ENCODE measurements at regions not wholly inside any gene's neighbourhood (a gene's known extent, or its start where the extent isn't known, plus 50 kb on each side); places are given as distances from the start of the nearest gene placed in this dataset.
"Not testable (repeated sequence)": the region's sequence is repeated elsewhere in the genome, so short reads cannot be mapped to it uniquely, and the experiment has no call there.

DNA sequence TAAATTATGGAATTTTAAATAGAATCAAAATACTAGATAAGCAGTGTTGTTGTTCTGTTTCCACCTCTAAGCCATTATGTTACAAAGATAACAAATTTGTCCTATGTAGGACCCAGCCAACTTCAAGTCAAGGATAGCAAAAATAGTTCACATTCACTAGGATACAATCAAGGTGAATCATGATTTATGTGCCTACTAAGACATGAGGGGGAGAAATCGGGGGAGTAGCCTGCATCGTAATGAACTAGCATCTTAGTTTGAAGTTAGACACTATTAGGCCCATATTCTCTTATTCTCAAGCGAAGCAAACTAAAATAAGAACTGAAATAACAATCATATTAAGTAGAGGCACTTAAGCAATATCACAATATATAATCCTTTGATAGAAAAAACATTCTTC lies 779.4 kb upstream of the PCDH9 start:
- no peak for DNase-seq

DNA sequence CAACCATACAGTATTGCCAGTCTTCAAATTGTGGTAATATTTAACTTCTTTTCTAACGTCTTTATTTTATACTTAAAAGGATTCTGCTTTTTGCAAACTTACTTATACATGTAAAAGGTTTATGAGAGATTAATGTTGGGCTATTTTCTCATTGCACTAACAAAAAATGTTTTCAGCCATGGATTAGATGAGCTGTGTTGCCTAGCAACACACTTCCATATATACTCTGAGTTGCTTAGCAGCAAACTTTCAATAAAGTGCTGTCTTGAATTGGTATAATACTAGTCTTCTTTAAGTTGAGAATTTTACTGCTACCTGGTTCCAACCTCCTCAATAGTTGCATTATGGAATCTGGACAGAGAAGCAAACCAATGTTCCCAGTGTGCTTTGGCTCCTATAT lies 777.4 kb upstream of the PCDH9 start:
- DNase-seq: no peak

DNA sequence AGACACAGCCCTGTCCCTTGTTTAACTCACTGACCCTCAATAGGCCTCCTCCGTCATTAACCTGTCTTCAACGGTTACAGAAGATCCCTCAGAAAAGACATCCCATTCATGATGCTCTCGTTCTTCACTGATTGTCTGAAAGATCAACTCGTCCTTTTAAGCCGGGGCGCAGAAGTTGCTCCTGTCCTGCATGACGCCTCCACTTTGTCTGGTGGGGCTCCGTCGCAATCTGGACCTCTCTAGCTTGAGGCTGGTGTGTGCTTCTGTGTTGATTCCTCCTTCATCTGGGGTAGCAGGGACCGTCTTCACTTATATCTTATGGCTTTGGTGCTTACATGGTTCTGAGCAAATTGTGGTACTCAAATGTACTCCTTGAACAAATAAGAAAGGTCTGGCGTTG lies 766.0 kb upstream of the PCDH9 start:
- no peak for DNase-seq

DNA sequence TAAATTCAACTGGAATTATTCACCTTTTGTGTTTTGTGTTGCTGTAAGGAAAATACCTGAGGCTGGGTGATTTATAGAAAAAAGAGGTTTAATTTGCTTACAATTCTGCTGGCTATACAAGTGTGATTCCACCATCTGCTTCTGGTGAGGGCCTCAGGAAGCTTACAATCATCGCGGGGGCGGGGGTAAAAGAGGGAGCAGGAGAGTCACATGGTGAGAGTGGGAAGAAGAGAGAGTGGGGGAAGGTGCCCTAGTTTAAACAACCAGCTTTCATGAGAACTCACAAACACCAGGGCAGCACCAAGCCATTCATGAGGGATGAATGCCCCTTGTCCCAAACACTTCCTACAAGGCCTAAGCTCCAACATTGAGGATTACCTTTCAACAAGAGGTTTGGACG lies 760.7 kb upstream of the PCDH9 start:
- no peak for DNase-seq

DNA sequence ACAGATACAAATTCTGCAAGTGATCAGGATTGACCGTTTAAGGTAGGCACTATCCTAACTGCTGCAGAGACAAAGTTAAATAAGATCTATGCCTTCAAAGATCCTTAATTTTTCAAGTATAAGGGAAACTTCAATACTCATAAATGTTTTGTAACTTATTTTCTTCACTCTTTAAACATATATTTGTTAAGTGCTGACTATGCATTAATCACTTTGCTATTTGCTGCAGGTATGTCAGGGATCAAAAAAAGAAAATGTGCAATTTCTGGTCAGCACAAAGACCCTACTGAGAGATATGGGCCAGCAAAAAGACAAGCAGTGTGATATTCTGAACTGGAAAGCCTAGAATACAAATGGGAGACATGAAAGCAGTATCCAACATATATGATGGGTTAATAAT lies 756.1 kb upstream of the PCDH9 start:
- DNase-seq: no peak

DNA sequence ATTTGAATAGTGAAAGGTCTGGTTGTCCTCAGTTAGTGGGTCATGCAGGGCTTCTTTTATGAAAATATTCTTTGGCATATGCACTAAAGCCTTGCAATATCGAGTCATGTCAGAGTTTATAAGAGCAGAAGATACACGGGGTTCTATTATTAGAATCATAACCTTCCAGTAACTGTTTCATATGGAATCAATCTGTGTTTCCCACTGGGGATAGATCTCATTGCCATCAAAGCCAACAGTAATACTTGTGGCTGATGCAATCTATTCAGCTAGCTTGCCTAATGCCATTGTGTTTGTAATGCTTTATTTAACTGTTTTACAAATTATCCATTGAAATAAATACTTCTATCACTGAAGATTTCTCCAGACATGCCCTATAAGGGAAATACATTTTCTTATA lies 746.9 kb upstream of the PCDH9 start:
- DNase-seq: no peak

DNA sequence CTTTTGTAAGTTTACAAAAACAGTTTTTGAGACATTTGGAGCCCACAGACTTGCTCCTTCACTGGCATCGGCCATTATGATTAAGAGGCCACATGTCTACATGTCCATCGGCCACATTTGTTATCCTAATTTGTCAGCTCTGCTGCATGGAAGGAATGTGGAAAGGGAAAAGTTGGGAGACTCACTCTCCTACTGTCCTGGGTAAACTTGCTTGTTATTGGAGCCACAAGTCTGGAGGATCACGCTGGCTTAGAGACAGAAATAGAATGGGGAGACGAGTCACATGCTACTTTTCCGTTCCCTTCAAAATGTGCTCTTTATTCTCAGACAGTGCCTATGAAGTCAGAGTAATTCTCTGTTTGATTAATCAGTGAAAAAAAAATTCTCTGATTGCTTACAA lies 741.2 kb upstream of the PCDH9 start:
- DNase-seq: no peak

DNA sequence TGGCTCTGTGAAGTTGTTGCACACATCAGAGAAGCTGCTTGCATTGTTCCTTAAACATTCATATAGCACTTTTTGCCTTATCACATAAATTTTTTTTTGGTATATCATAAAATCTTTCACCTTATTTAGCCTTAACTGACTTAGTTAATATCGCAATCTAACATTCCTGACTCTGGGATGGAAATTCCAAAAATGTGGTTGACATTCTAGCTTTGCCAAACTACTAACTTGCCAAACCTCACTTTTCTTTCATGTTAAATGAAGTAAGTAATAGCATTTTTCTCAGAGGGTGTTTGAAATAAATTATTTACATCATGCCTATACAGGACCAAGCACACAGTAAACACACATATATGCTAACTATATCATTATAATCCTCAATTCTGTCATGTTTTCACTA lies 736.9 kb upstream of the PCDH9 start:
- DNase-seq: no peak

DNA sequence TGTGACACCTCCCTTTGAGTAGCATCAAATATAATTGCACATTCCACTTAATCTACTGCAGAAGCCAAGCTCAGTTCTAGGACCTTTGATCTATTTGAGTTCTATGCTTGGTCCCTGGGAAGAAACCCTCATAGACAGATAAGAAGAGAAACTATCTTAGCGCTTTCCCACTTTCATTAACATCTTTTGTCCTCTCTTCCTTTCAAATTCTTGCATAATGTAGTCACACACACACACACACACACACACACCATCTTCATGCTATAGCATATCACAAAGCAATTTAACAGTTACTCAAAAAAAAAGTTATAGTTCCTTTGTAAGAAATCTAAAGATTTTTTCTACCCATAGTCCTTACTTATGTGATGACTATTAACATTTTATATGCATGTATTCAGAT lies 735.9 kb upstream of the PCDH9 start:
- no peak for DNase-seq

DNA sequence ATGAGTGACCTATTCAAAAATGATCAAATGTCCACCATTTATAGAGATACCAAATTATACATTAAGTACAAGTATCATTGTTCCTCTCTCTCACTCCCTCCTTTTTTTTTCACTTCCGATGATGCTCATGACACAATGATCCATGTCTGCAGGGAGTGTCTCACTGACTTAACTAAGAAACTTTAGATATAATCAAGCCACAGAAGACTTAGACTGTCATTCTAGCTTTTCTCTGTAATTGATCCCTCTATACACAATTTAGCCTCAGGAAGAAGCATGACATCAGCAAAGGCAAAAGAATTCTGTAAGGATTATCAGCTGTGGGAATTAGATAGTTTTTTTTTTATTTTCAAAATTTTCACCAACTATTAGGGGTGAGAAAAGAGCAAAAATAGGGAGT lies 734.9 kb upstream of the PCDH9 start:
- DNase-seq: no peak

DNA sequence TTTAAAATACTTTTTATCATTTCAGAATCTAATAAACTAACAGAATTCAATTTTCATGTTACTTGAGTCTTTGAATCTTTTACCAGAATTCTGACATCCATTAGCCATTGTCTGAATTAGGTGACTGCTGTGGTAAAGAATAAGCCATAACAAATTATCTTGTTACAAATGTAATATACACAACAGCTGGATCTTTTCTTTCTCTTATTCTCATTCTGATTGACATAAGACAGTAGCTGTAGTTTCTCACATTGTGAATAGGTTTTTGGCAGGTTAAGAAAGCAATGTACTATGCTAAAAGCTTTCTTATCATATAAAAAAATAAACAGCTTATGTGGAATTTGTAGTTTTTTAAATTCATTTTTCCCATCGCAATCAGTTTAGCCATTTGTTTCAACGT lies 734.0 kb upstream of the PCDH9 start:
- DNase-seq: no peak

DNA sequence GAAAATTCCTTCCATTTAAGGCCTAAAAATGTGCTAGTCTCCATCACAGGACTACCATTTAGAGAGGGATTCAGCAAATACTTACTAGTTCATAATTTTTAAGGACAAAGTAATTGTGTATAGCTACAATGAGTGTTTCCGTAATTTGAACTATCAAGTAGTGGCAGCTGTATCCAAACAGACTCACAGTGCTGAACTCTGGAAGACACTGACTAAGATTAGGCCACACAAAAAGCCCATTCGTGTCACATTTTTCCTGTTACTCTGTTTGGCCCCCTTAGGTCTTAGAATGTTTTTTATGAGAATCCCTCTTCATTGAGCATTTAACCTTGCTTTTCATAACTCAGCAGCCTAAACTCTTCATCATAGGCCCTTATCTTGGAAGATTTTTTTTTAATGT lies 731.2 kb upstream of the PCDH9 start:
- no peak for DNase-seq

DNA sequence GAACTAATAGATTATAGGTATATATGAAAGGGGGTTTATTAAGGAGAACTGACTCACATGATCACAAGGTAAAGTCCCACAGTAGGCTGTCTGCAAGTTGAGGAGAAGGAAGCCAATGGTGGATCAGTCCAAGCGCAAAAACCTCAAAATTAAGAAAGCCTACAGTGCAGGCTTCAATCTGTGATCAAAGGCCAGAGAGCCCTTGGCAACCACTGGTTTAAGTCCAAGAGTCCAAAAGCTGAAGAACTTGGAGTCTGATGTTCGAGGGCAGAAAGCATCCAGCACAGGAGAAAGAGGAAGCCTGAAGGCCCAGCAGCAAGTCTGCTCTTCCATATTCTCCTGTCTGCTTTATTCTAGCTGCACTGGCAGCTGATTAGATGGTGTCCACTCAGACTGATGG lies 721.3 kb upstream of the PCDH9 start:
- no peak for DNase-seq

DNA sequence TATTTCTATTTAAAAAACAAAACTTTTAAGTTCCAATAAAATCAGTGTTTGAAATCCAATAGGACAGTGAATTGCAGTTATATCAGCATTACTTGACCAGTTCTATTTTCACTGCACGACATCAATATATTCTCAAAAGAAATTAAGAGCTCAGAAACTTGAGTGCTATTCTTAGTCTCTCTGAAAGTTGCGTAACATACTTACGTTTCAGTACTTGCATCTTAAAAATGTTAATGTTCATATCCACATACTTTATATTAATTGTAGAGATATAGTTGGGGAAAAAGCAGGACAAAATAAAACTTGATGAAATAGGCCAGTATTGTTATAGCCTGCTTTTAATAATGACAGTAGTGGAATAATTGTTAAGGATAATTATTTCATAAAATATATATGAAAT lies 720.5 kb upstream of the PCDH9 start:
- no peak for DNase-seq

DNA sequence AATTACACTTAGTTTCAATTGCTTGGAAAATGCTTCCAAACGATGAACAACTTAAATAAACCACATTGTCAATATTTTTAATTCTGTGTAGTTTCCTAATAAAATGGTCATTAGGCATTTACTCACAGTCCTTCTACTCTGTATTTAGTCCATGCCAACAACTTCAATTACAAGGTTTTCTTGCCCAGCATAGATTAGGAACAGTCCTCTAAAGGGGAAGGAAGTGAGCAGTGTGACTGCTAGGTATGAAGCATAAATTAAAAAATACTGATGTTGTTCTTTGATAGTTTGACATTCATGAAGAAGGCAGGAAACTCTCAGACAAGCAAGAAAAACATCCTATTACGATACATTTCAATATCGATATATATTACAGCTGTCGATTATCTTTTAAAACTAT lies 716.0 kb upstream of the PCDH9 start:
- DNase-seq: no peak

DNA sequence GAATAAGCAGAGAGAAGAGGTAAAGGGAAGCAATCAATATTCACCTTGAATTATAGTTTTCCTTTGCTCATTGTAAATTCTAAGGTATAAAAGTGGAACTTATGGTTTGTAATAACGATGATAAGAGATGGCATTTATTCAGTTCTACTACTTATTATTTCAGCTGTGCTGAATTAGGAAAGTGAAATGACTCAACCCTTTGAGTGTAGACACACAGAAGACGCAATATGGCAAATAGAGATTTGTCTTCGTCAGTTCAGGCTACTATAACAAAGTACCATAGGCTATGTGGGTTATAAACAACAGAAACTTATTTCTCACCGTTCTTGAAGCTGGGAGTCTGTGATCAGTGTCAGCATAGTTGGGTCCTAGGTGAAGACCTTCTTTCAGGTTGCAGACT lies 713.0 kb upstream of the PCDH9 start:
- no peak for DNase-seq

DNA sequence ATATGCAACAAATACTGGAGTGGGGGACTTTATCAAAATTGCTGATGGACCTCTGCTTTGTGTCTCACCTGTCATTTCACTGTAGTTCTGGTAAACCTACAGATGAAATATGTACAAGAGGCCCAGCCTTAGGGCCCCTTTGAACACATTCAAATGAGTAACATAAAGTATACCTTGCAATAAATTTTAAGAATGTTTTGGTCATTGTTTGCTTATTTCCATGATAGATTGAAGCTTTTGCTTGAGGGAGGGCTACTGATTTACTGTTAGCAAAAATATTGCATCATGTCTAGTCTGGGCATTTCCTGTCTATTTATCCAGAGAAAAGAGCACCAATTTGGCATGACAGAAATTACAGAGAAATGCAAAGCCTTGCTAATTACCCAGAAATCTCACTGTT lies 705.5 kb upstream of the PCDH9 start:
- DNase-seq: no peak

DNA sequence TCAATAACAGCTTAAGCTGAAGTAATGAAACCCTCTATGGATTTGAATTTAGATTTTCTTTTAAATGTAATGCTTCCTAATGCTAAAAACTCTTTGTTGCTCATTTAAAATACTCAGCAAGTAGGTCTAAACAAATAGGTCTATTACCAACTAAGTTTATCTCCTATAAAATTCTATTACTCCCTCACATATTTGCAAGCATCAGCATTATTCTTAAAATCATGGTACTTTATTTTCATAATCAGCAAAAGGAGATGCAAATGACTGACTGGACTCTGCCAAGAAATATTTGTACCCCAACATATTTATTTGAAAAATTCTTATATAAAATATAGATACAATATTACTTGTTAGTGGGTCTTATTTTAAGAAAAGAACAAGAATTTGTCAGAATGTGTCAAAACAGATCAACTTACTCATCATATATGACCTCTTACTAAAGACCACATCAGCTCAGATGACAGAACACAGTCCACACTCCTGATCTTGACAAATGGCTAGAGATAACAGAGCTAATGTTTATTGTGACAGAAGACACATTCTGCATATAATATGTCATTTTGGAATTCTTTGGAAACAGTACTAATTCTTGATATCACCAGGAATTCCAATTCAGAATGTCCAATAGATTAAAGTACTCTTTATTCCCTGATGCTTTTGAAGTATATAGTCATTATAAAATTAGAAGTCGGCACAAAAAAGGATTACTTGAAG lies 704.6 kb upstream of the PCDH9 start:
- no peak for DNase-seq

DNA sequence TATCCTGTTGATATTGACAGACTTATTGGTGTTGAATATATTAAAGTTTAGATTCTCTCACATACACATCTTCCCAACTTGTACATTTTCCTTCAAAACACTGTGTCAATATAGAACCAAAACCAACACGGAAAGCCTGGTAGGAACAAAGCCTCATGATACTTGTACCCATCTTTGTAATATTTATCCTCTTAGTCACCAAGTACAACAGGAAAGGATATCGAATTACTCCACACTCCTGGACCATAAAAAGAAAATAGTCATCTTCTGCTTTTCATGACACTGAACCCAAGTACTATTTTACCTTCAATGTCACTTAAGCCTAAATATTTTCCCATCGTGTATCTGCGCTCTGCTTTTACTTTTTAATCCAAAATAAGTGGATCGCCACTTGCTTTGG lies 702.9 kb upstream of the PCDH9 start:
- no peak for DNase-seq

DNA sequence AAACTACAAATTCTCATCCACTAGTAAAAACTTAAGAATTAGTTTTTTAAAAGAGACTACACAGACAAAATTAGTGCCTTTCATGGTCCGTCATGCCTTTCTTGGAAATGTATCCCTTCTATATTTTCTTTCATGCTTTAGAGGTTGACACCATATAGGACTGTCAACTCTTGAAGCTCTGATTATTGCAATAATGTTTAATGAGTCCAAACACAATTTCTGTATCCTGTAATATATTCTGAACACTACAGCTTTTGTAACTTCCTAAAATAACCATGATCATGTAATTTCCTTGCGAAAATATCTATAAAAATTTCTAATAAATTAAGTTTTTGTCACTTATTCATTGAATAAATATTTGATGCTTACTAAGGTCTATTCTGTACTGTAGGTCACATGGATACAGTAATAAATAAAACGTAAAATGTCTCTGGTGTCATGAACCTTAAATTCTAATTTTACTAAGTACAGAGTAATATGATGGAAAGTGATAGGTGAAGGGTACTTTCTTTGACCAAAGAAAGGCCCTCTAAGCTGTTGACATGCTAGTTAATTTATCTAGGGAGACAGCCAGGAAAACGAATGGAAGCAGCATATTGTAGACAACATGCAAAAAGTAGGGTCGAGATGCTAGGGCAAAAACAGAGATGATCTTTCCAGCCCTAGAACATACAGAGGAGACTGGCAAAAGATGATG lies 687.3 kb upstream of the PCDH9 start:
- DNase-seq: no peak

DNA sequence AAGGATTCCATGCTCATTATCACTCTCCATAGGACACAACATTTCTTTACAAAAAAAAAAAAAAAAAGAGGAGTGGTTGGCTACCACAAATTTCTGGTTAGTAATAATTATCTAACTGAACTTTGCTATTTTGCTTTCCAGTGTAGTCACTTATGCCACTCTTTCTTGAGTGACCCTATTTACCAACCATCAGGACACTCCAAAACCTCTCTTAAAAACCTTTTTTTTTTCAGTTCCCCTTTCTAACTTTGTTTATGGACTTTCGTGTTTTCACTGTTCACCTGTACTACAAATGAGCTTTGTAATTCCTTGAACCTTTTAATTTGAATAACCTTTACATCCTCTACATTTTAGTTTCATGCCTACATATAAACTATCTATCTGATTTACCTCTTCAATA lies 686.5 kb upstream of the PCDH9 start:
- no peak for DNase-seq

DNA sequence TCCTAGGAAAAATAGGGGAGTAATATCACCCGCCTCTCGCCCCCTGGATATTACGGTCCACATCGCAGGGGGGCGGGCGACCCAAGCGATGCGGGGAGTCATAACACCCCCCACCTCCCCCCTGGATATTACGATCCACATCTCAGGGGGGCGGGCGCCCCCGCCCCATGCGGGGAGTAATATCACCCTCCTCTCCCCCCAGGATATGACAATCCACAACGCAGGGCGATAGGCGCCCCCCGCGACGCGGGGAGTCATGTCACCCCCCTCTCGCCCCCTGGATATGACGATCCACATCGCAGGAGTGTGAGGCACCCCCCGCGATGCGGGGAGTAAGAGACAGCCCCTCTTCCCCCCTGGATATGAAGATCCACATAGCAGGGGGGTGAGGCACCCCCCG lies 684.4 kb upstream of the PCDH9 start:
- DNase-seq: no peak

DNA sequence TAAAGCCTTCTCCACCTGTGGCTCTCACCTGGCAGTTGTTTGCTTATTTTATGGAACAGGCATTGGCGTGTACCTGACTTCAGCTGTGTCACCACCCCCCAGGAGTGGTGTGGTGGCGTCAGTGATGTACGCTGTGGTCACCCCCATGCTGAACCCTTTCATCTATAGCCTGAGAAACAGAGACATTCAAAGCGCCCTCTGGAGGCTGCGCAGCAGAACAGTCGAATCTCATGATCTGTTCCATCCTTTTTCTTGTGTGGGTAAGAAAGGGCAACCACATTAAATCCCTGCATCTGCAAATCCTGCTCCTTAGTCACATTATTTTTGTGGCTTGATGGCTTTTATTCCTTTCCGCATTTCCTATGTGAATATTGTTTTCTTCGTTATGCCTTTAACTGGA lies 672.8 kb upstream of the PCDH9 start:
- not testable (repeated sequence) for DNase-seq

DNA sequence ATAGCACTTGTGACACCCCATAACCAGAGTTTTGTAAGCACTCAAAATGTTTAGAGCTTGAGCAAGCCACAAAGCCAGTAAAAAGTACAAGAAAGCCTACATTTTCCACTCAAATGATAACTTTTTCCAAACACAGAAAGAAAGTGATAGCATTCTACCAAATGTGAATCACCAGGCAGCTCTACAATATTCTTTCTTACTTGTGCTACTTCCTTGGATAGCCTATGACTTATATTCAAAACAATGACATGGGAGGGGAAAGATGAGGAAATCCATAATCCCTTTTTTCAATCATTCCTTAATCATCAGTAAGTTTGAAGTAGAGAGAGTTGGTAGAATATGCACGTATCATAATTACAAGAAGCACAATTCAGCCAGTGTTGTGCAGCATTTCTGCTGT lies 650.8 kb upstream of the PCDH9 start:
- DNase-seq: no peak

DNA sequence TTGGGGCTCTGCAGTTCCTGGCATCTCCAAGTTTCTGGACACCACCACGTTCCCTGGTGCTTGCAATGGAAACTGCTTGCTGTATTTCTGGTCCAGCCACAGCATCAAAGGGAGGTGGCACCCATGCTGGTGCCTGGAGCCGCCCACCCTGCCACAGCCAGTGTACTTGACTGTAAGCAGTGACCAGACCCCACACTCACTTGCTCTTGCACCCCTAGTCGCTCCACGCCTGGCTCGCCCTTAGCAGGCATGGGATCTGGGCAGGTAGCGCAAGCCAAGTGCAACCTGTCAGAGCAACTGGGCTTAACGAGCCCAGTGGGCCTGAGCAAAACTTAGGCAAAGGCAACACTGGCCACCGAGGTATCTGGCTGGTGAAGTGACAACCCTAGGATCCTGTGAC lies 648.2 kb upstream of the PCDH9 start:
- DNase-seq: no peak
